WTC11 (cell line): ENCODE measurements at regions not wholly inside any gene's neighbourhood (a gene's known extent, or its start where the extent isn't known, plus 50 kb on each side); places are given as distances from the start of the nearest gene placed in this dataset.

Experiments used
- ATAC-seq: fragments of 200-7000 bp; cut with Tn5 transposase; 2 replicates; pipeline ENCODE4 v1.10.0; 2021; ENCODE audit warnings: mild to moderate bottlenecking, moderate library complexity
- CTCF ChIA-PET: fragments of 300-600 bp; sonication (Branson Sonifier 250); formaldehyde crosslinking; loops from one replicate; lab custom pipeline; 2021; ENCODE audit warnings: antibody characterized with exemption; lab: Charles Lee
- POLR2A ChIA-PET: fragments of 350-600 bp; sonication (Branson Sonifier 250); formaldehyde crosslinking; loops from one replicate; lab custom pipeline; 2021; ENCODE audit warnings: antibody characterized with exemption; lab: Charles Lee
- DNase-seq: peaks from one replicate; pipeline ENCODE4 v3.0.0; 2021; ENCODE audit warnings: low spot score
- H3K27ac Mint-ChIP-seq: 2 replicates; pipeline ENCODE4 v1.8.0; 2021; ENCODE audit warnings: mixed read lengths
- H3K27me3 Mint-ChIP-seq: 2 replicates; pipeline ENCODE4 v1.8.0; 2021; ENCODE audit warnings: low read depth, mild to moderate bottlenecking, moderate library complexity, mixed read lengths
- H3K36me3 Mint-ChIP-seq: 2 replicates; pipeline ENCODE4 v1.8.0; 2021; ENCODE audit warnings: mixed read lengths
- H3K4me1 Mint-ChIP-seq: 2 replicates; pipeline ENCODE4 v1.8.0; 2022; ENCODE audit warnings: mixed read lengths
- H3K4me3 Mint-ChIP-seq: 2 replicates; pipeline ENCODE4 v1.8.0; 2021; ENCODE audit warnings: mild to moderate bottlenecking, moderate library complexity, mixed read lengths
- H3K9me3 Mint-ChIP-seq: 2 replicates; pipeline ENCODE4 v1.8.0; 2021; ENCODE audit warnings: mixed read lengths
- ATF3 ChIP-seq: sonication (generic); formaldehyde crosslinking; conservative IDR thresholded peaks from 2 replicates; pipeline ENCODE4 v1.8.1; 2022; ENCODE audit warnings: mild to moderate bottlenecking, missing genetic modification reagents
- CREB1 ChIP-seq: sonication (generic); formaldehyde crosslinking; IDR thresholded peaks from 2 replicates; pipeline ENCODE4 v1.8.0; 2023; ENCODE audit warnings: mild to moderate bottlenecking, missing genetic modification reagents
- CTCF ChIP-seq: fragments of 200-600 bp; IDR thresholded peaks from 2 replicates; pipeline ENCODE4 v1.8.0; 2022; ENCODE audit warnings: antibody characterized with exemption
- ERG ChIP-seq: fragments of 250-450 bp; sonication (Bioruptor Pico); IDR thresholded peaks from 2 replicates; pipeline ENCODE4 v1.8.0; 2021; ENCODE audit warnings: mild to moderate bottlenecking
- FOXJ3 ChIP-seq: sonication (generic); formaldehyde crosslinking; IDR thresholded peaks from 2 replicates; pipeline ENCODE4 v1.9.0; 2021; ENCODE audit warnings: missing genetic modification reagents, mild to moderate bottlenecking, borderline replicate concordance
- FOXP4 ChIP-seq: sonication (generic); formaldehyde crosslinking; IDR thresholded peaks from 2 replicates; pipeline ENCODE4 v1.8.0; 2022; ENCODE audit warnings: mild to moderate bottlenecking, missing genetic modification reagents
- JUN ChIP-seq: sonication (generic); formaldehyde crosslinking; IDR thresholded peaks from 2 replicates; pipeline ENCODE4 v1.8.0; 2023; ENCODE audit warnings: mild to moderate bottlenecking, missing genetic modification reagents
- MYBL2 ChIP-seq: sonication (generic); formaldehyde crosslinking; IDR thresholded peaks from 2 replicates; pipeline ENCODE4 v1.8.1; 2023; ENCODE audit warnings: mild to moderate bottlenecking, moderate library complexity, missing genetic modification reagents
- PREB ChIP-seq: sonication (generic); formaldehyde crosslinking; IDR thresholded peaks from 2 replicates; pipeline ENCODE4 v1.8.1; 2022; ENCODE audit warnings: mild to moderate bottlenecking, missing genetic modification reagents, moderate library complexity, borderline replicate concordance
- SMAD3 ChIP-seq: sonication (generic); formaldehyde crosslinking; IDR thresholded peaks from 2 replicates; pipeline ENCODE4 v1.8.0; 2022; ENCODE audit warnings: missing genetic modification reagents, mild to moderate bottlenecking, borderline replicate concordance
- ZNF138 ChIP-seq: sonication (generic); formaldehyde crosslinking; conservative IDR thresholded peaks from 2 replicates; pipeline ENCODE4 v1.8.1; 2022; ENCODE audit warnings: mild to moderate bottlenecking, moderate library complexity, missing genetic modification reagents
- ZNF232 ChIP-seq: sonication (generic); formaldehyde crosslinking; IDR thresholded peaks from 2 replicates; pipeline ENCODE4 v1.8.0; 2022; ENCODE audit warnings: mild to moderate bottlenecking, missing genetic modification reagents
- ZNF281 ChIP-seq: sonication (generic); formaldehyde crosslinking; IDR thresholded peaks from 2 replicates; pipeline ENCODE4 v1.8.0; 2023; ENCODE audit warnings: mild to moderate bottlenecking, missing genetic modification reagents
- ZNF671 ChIP-seq: fragments of 250-450 bp; sonication (Bioruptor Pico); IDR thresholded peaks from 2 replicates; pipeline ENCODE4 v1.8.0; 2021; ENCODE audit warnings: mild to moderate bottlenecking
- TF ChIP-seq, protein P1 (sequence below): sonication (generic); formaldehyde crosslinking; IDR thresholded peaks from 2 replicates; pipeline ENCODE4 v1.8.1; 2023; ENCODE audit warnings: mild to moderate bottlenecking, missing genetic modification reagents, moderate library complexity
- TF ChIP-seq, protein P2 (sequence below): sonication (generic); formaldehyde crosslinking; IDR thresholded peaks from 2 replicates; pipeline ENCODE4 v1.8.0; 2023; ENCODE audit warnings: missing genetic modification reagents, mild to moderate bottlenecking, borderline replicate concordance

DNA sequence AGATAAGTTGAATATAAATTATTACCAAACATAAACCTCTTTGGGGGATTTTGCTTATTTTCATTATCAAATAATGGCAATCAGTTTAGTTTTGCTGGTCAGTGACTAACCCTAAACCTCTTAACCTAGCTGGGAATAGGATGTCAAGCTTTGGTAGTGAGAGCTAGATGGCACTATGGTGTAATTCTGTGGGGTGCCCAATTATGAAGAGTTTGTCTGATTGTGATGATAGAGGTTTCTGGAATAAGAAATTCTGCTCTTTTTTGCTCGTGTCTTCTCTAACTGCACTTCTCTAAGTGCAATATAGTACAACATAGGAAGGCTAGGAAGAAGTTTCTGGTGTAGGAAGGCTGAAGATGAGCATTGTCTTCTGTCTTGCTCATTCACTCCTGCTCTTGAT, 59.8 kb downstream of the XCL1 start (continued):
- TF ChIP-seq ZNF281 (CRISPR knock-in tag) = no peak
- no peak for TF ChIP-seq JUN (CRISPR knock-in tag)
- no peak for TF ChIP-seq PREB
- TF ChIP-seq, protein P1, sequence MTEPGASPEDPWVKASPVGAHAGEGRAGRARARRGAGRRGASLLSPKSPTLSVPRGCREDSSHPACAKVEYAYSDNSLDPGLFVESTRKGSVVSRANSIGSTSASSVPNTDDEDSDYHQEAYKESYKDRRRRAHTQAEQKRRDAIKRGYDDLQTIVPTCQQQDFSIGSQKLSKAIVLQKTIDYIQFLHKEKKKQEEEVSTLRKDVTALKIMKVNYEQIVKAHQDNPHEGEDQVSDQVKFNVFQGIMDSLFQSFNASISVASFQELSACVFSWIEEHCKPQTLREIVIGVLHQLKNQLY (CRISPR knock-in tag) = no peak
- TF ChIP-seq ATF3 (CRISPR knock-in tag) = no peak
- no peak for TF ChIP-seq CREB1
- TF ChIP-seq ZNF232 (CRISPR knock-in tag) = no peak

DNA sequence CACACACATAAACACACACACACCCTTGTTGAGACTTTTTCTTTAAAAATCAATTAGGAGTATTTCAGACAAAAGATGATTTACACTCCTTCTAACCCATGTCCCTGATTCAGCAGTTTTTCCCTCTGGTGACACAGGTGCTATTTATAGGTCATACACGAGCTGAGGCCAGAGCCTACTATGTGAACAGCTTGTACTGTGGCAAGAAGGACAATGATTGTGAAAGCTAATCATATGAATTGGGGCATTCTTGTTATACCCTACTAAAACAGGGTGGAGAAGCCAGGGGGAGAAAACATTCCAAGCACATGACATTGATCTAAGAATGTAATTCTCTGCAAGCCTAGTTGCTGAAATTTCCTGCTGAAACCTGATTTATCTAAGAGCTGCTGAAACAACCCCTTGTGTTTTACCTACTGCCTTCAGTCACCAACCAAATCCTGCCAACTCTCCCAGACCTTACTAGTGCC, 60.3 kb downstream of the XCL1 start:
- Mint-ChIP-seq H3K27ac (no peak overlapping the region), H3K4me3 (no peak overlapping the region), H3K9me3 (no peaks in the 10 kb centered on the region), H3K36me3 (no peaks in the 10 kb centered on the region), H3K4me1 (peaks cover 3% of the 10 kb centered on the region; the same call in 1 of the 2 replicates), H3K27me3 (no peaks in the 10 kb centered on the region; the same call in 1 of the 2 replicates)
- ChIA-PET CTCF (interaction anchor here (0.7 to 2.6 kb wide), 11 partner anchors 10 to 712 kb away, joined by 3 to 20 read pairs (median 4); no protein-coding TSS in a partner anchor), POLR2A (no interaction called here)
- ATAC-seq (no peak), DNase-seq (no peak)
- no peak for TF ChIP-seq ATF3 (CRISPR knock-in tag)
- no peak for TF ChIP-seq FOXP4 (CRISPR knock-in tag)
- TF ChIP-seq MYBL2 (CRISPR knock-in tag) = no peak
- no peak for TF ChIP-seq FOXJ3 (CRISPR knock-in tag)
- no peak for TF ChIP-seq SMAD3
- TF ChIP-seq ZNF138 (CRISPR knock-in tag) = no peak

- peak; percentile 94 for ATAC-seq
- Mint-ChIP-seq H3K4me3 (no peak overlapping the region), H3K27ac (no peak overlapping the region), H3K4me1 (peaks cover 3% of the 10 kb centered on the region; the same call in 1 of the 2 replicates), H3K9me3 (no peaks in the 10 kb centered on the region), H3K27me3 (no peaks in the 10 kb centered on the region; the same call in 1 of the 2 replicates), H3K36me3 (no peaks in the 10 kb centered on the region)
- ChIA-PET CTCF (interaction anchor here (0.5 to 2.6 kb wide), 23 partner anchors 9 to 730 kb away, joined by 3 to 20 read pairs (median 4); partner anchors contain the start of genes BLZF1 and NME7), POLR2A (interaction anchor here (0.6 to 1.1 kb wide), 2 partner anchors 469 to 728 kb away, joined by 3 read pairs; partner anchors contain the start of gene ATP1B1)
- no peak for DNase-seq
- TF ChIP-seq ZNF671 (CRISPR knock-in tag) (no peak), MYBL2 (CRISPR knock-in tag) (no peak), CTCF (peak; percentile 66), ERG (CRISPR knock-in tag) (no peak)
- TF ChIP-seq, protein P2, sequence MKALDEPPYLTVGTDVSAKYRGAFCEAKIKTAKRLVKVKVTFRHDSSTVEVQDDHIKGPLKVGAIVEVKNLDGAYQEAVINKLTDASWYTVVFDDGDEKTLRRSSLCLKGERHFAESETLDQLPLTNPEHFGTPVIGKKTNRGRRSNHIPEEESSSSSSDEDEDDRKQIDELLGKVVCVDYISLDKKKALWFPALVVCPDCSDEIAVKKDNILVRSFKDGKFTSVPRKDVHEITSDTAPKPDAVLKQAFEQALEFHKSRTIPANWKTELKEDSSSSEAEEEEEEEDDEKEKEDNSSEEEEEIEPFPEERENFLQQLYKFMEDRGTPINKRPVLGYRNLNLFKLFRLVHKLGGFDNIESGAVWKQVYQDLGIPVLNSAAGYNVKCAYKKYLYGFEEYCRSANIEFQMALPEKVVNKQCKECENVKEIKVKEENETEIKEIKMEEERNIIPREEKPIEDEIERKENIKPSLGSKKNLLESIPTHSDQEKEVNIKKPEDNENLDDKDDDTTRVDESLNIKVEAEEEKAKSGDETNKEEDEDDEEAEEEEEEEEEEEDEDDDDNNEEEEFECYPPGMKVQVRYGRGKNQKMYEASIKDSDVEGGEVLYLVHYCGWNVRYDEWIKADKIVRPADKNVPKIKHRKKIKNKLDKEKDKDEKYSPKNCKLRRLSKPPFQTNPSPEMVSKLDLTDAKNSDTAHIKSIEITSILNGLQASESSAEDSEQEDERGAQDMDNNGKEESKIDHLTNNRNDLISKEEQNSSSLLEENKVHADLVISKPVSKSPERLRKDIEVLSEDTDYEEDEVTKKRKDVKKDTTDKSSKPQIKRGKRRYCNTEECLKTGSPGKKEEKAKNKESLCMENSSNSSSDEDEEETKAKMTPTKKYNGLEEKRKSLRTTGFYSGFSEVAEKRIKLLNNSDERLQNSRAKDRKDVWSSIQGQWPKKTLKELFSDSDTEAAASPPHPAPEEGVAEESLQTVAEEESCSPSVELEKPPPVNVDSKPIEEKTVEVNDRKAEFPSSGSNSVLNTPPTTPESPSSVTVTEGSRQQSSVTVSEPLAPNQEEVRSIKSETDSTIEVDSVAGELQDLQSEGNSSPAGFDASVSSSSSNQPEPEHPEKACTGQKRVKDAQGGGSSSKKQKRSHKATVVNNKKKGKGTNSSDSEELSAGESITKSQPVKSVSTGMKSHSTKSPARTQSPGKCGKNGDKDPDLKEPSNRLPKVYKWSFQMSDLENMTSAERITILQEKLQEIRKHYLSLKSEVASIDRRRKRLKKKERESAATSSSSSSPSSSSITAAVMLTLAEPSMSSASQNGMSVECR (CRISPR knock-in tag) = no peak
Measured at GRCh38 chr1:168637350-168637991, 61.1 kb downstream of the XCL1 start.
